ENCODE measurements at regions not wholly inside any gene's neighbourhood (a gene's known extent, or its start where the extent isn't known, plus 50 kb on each side); places are given as distances from the start of the nearest gene placed in this dataset.

GRCh38 chr12:58177366-58177765 lies 236.0 kb downstream of the ATP23 start:
- TF ChIP-seq ZBTB7A (IDR thresholded peaks at IDR 0.05; ENCODE audit: low read depth): no peak
- no peak for TF ChIP-seq RAD21 (IDR thresholded peaks at IDR 0.05; ENCODE audit: low read depth)
- TF ChIP-seq NFIC (IDR thresholded peaks at IDR 0.05): no peak

DNA sequence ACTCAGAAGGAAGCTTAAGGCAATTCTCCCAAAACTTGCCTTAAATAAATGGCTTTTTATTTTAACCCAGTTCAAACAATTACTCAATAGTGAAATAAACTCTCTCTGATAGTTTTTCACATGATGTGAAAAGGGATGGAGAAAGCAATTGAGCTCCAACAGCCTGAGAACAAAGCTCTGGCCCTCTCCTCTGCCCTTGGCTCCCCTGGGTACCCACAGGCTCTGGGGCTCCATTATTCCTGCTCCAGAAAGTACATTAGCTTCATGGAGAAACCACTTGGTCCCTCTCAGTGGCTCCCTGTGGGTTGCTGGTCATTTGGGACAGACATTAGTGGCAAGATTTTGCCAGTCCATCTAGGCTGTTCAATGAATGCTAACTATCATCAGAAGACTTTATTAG lies 242.8 kb downstream of the ATP23 start:
- no peak for TF ChIP-seq TCF12 (IDR thresholded peaks at IDR 0.05; ENCODE audit: low read depth)
- TF ChIP-seq CEBPB (IDR thresholded peaks at IDR 0.05): no peak
- TF ChIP-seq CREB1 (IDR thresholded peaks at IDR 0.05; ENCODE audit: low read depth): no peak
- no peak for TF ChIP-seq TAF1 (IDR thresholded peaks at IDR 0.05; ENCODE audit: low read depth)
- no peak for TF ChIP-seq TEAD4 (IDR thresholded peaks at IDR 0.05)
- no peak for TF ChIP-seq RAD21 (IDR thresholded peaks at IDR 0.05; ENCODE audit: low read depth)
- no peak for TF ChIP-seq ZBTB7A (IDR thresholded peaks at IDR 0.05; ENCODE audit: low read depth)
- TF ChIP-seq FOXM1 (IDR thresholded peaks at IDR 0.05; ENCODE audit: borderline replicate concordance, low read depth): no peak
- TF ChIP-seq NFIC (IDR thresholded peaks at IDR 0.05): no peak
- no peak for TF ChIP-seq USF1 (IDR thresholded peaks at IDR 0.05)
- no peak for TF ChIP-seq EGR1 (IDR thresholded peaks at IDR 0.05)

- TF ChIP-seq, protein P1, sequence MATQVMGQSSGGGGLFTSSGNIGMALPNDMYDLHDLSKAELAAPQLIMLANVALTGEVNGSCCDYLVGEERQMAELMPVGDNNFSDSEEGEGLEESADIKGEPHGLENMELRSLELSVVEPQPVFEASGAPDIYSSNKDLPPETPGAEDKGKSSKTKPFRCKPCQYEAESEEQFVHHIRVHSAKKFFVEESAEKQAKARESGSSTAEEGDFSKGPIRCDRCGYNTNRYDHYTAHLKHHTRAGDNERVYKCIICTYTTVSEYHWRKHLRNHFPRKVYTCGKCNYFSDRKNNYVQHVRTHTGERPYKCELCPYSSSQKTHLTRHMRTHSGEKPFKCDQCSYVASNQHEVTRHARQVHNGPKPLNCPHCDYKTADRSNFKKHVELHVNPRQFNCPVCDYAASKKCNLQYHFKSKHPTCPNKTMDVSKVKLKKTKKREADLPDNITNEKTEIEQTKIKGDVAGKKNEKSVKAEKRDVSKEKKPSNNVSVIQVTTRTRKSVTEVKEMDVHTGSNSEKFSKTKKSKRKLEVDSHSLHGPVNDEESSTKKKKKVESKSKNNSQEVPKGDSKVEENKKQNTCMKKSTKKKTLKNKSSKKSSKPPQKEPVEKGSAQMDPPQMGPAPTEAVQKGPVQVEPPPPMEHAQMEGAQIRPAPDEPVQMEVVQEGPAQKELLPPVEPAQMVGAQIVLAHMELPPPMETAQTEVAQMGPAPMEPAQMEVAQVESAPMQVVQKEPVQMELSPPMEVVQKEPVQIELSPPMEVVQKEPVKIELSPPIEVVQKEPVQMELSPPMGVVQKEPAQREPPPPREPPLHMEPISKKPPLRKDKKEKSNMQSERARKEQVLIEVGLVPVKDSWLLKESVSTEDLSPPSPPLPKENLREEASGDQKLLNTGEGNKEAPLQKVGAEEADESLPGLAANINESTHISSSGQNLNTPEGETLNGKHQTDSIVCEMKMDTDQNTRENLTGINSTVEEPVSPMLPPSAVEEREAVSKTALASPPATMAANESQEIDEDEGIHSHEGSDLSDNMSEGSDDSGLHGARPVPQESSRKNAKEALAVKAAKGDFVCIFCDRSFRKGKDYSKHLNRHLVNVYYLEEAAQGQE (IDR thresholded peaks at IDR 0.05; ENCODE audit: low read depth): no peak
- no peak for TF ChIP-seq TAF1 (IDR thresholded peaks at IDR 0.05; ENCODE audit: low read depth)
- no peak for TF ChIP-seq EP300 (IDR thresholded peaks at IDR 0.05; ENCODE audit: borderline replicate concordance)
- TF ChIP-seq USF1 (IDR thresholded peaks at IDR 0.05): no peak
- no peak for TF ChIP-seq RAD21 (IDR thresholded peaks at IDR 0.05; ENCODE audit: low read depth)
- no peak for TF ChIP-seq TCF12 (IDR thresholded peaks at IDR 0.05; ENCODE audit: low read depth)
- TF ChIP-seq TEAD4 (IDR thresholded peaks at IDR 0.05): no peak
- no peak for TF ChIP-seq NFIC (IDR thresholded peaks at IDR 0.05)
- TF ChIP-seq CEBPB (IDR thresholded peaks at IDR 0.05): no peak
- TF ChIP-seq FOXM1 (IDR thresholded peaks at IDR 0.05; ENCODE audit: borderline replicate concordance, low read depth): no peak
- TF ChIP-seq MAX (IDR thresholded peaks at IDR 0.05): no peak
Observed at GRCh38 chr12:58186401-58186800, 245.0 kb downstream of the ATP23 start.

GRCh38 chr12:58186914-58187313 lies 245.5 kb downstream of the ATP23 start:
- TF ChIP-seq, protein P1 (IDR thresholded peaks at IDR 0.05; ENCODE audit: low read depth): no peak
- no peak for TF ChIP-seq TCF12 (IDR thresholded peaks at IDR 0.05; ENCODE audit: low read depth)
- TF ChIP-seq RAD21 (IDR thresholded peaks at IDR 0.05; ENCODE audit: low read depth): no peak
- TF ChIP-seq ZBTB7A (IDR thresholded peaks at IDR 0.05; ENCODE audit: low read depth): no peak
- no peak for TF ChIP-seq FOXM1 (IDR thresholded peaks at IDR 0.05; ENCODE audit: borderline replicate concordance, low read depth)
- TF ChIP-seq TEAD4 (IDR thresholded peaks at IDR 0.05): no peak
- no peak for TF ChIP-seq CEBPB (IDR thresholded peaks at IDR 0.05)
- no peak for TF ChIP-seq EP300 (IDR thresholded peaks at IDR 0.05; ENCODE audit: borderline replicate concordance)
- no peak for TF ChIP-seq CREB1 (IDR thresholded peaks at IDR 0.05; ENCODE audit: low read depth)
- no peak for TF ChIP-seq NFIC (IDR thresholded peaks at IDR 0.05)
- no peak for TF ChIP-seq EGR1 (IDR thresholded peaks at IDR 0.05)
- TF ChIP-seq YY1 (IDR thresholded peaks at IDR 0.05; ENCODE audit: low read depth): no peak
- TF ChIP-seq USF1 (IDR thresholded peaks at IDR 0.05): no peak
- TF ChIP-seq MAX (IDR thresholded peaks at IDR 0.05): no peak
- TF ChIP-seq TAF1 (IDR thresholded peaks at IDR 0.05; ENCODE audit: low read depth): no peak

- TF ChIP-seq USF1 (IDR thresholded peaks at IDR 0.05) (no peak), CREB1 (IDR thresholded peaks at IDR 0.05; ENCODE audit: low read depth) (no peak), EGR1 (IDR thresholded peaks at IDR 0.05) (no peak), ZBTB7A (IDR thresholded peaks at IDR 0.05; ENCODE audit: low read depth) (no peak), RAD21 (IDR thresholded peaks at IDR 0.05; ENCODE audit: low read depth) (no peak), NFIC (IDR thresholded peaks at IDR 0.05) (no peak), TAF1 (IDR thresholded peaks at IDR 0.05; ENCODE audit: low read depth) (no peak), FOXM1 (IDR thresholded peaks at IDR 0.05; ENCODE audit: borderline replicate concordance, low read depth) (no peak), YY1 (IDR thresholded peaks at IDR 0.05; ENCODE audit: low read depth) (no peak), TCF12 (IDR thresholded peaks at IDR 0.05; ENCODE audit: low read depth) (no peak), TEAD4 (IDR thresholded peaks at IDR 0.05) (no peak)
- TF ChIP-seq, protein P1 (IDR thresholded peaks at IDR 0.05; ENCODE audit: low read depth): no peak
Observed at GRCh38 chr12:58189030-58189429, 247.7 kb downstream of the ATP23 start.

All from Ishikawa (cell line).